ENCODE measurements at regions not wholly inside any gene's neighbourhood (a gene's known extent, or its start where the extent isn't known, plus 50 kb on each side); places are given as distances from the start of the nearest gene placed in this dataset.

- H3K36me3 ChIP-seq (ENCODE audit: control insufficient read depth, low read length), result no peaks in the 10 kb centered on the region
- no peaks in the 10 kb centered on the region for H3K9me2 ChIP-seq (replicated peaks; ENCODE audit: control insufficient read depth, low read length)
- no peak overlapping the region for H3K4me3 ChIP-seq (ENCODE audit: low read length)
- no peaks in the 10 kb centered on the region for H3K79me2 ChIP-seq (ENCODE audit: control insufficient read depth, low read length)
- no peak overlapping the region for H3K4me2 ChIP-seq (ENCODE audit: low read length)
- peaks cover 11% of the 10 kb centered on the region; the same call in 1 of the 2 replicates for H3K9me3 ChIP-seq (ENCODE audit: control insufficient read depth, insufficient read depth, low read length)
- H3F3A ChIP-seq (ENCODE audit: control insufficient read depth, insufficient read depth), result no peaks in the 10 kb centered on the region
- no peaks in the 10 kb centered on the region for H3K4me1 ChIP-seq (ENCODE audit: control insufficient read depth, low read length)
- H4K20me1 ChIP-seq (ENCODE audit: control insufficient read depth, insufficient read depth, low read depth, low read length), result no peaks in the 10 kb centered on the region
- no peak overlapping the region for H3K27ac ChIP-seq (ENCODE audit: low read depth, low read length)
- H3K27me3 ChIP-seq (ENCODE audit: control insufficient read depth, low read length), result no peaks in the 10 kb centered on the region
- no peak for TF ChIP-seq CTCF (IDR thresholded peaks at IDR 0.05; ENCODE audit: low read depth, low read length, poor library complexity, severe bottlenecking)
- TF ChIP-seq EZH2phosphoT487 (IDR thresholded peaks at IDR 0.05; ENCODE audit: borderline replicate concordance, low read length), result no peak
These were observed 476.7 kb downstream of the OCA2 start for GRCh38 chr15:27622371-27622770.

DNA sequence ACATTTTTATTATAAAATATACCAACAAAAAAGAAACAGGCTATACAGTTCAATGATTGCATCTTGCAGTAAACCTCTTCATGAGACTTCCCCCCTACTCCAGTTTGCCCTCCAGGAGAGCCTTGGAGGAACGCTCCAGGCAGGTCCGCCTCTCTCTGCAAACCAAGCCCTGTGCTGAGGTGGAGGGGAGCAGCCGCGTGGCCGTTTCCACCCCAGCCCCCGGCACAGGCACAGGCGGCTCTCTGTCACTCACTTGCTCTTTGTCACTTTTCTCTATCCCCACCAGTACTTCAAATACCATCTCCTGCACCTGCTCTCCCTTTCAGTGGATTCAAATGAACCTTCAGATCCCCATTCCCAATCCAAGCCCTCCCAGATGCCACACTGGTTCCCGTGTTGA is 479.9 kb downstream of the OCA2 start:
- Histone ChIP-seq H3F3A (ENCODE audit: control insufficient read depth, insufficient read depth) (no peaks in the 10 kb centered on the region), H3K9me2 (replicated peaks; ENCODE audit: control insufficient read depth, low read length) (no peaks in the 10 kb centered on the region), H3K9me3 (ENCODE audit: control insufficient read depth, insufficient read depth, low read length) (peaks cover 6% of the 10 kb centered on the region; the same call in 1 of the 2 replicates), H3K27me3 (ENCODE audit: control insufficient read depth, low read length) (no peaks in the 10 kb centered on the region), H3K36me3 (ENCODE audit: control insufficient read depth, low read length) (no peaks in the 10 kb centered on the region), H3K4me2 (ENCODE audit: low read length) (no peak overlapping the region), H4K20me1 (ENCODE audit: control insufficient read depth, insufficient read depth, low read depth, low read length) (no peaks in the 10 kb centered on the region), H3K27ac (ENCODE audit: low read depth, low read length) (no peak overlapping the region), H3K4me3 (ENCODE audit: low read length) (no peak overlapping the region), H3K79me2 (ENCODE audit: control insufficient read depth, low read length) (no peaks in the 10 kb centered on the region), H3K4me1 (ENCODE audit: control insufficient read depth, low read length) (no peaks in the 10 kb centered on the region)
- TF ChIP-seq EZH2phosphoT487 (IDR thresholded peaks at IDR 0.05; ENCODE audit: borderline replicate concordance, low read length), result no peak
- no peak for TF ChIP-seq CTCF (IDR thresholded peaks at IDR 0.05; ENCODE audit: low read depth, low read length, poor library complexity, severe bottlenecking)

GRCh38 chr15:27617013-27617412 is 482.1 kb downstream of the OCA2 start:
- no peaks in the 10 kb centered on the region for H3K27me3 ChIP-seq (ENCODE audit: control insufficient read depth, low read length)
- H3K4me3 ChIP-seq (ENCODE audit: low read length), result no peak overlapping the region
- H3K27ac ChIP-seq (ENCODE audit: low read depth, low read length), result no peak overlapping the region
- no peaks in the 10 kb centered on the region for H3K9me2 ChIP-seq (replicated peaks; ENCODE audit: control insufficient read depth, low read length)
- H3F3A ChIP-seq (ENCODE audit: control insufficient read depth, insufficient read depth), result no peaks in the 10 kb centered on the region
- TF ChIP-seq EZH2phosphoT487 (IDR thresholded peaks at IDR 0.05; ENCODE audit: borderline replicate concordance, low read length) (no peak), CTCF (IDR thresholded peaks at IDR 0.05; ENCODE audit: low read depth, low read length, poor library complexity, severe bottlenecking) (no peak)
- H3K4me2 ChIP-seq (ENCODE audit: low read length), result no peak overlapping the region
- no peaks in the 10 kb centered on the region for H4K20me1 ChIP-seq (ENCODE audit: control insufficient read depth, insufficient read depth, low read depth, low read length)
- no peaks in the 10 kb centered on the region; the same call in 1 of the 2 replicates for H3K9me3 ChIP-seq (ENCODE audit: control insufficient read depth, insufficient read depth, low read length)
- H3K36me3 ChIP-seq (ENCODE audit: control insufficient read depth, low read length), result no peaks in the 10 kb centered on the region
- H3K79me2 ChIP-seq (ENCODE audit: control insufficient read depth, low read length), result no peaks in the 10 kb centered on the region
- H3K4me1 ChIP-seq (ENCODE audit: control insufficient read depth, low read length), result no peaks in the 10 kb centered on the region

All from DOHH2 (cell line).